Uterus (tissue), 2 donors: ENCODE measurements at regions not wholly inside any gene's neighbourhood (a gene's known extent, or its start where the extent isn't known, plus 50 kb on each side); places are given as distances from the start of the nearest gene placed in this dataset.

Experiments used
- POLR2A ChIP-seq, 2 donors: fragments of 450-650 bp; IDR thresholded peaks; one replicate each; pipeline ENCODE4 v1.6.1; 2016; ENCODE audit warnings: antibody characterized with exemption in 2 of 2, mild to moderate bottlenecking in 1 of 2, moderate library complexity in 1 of 2
- TF ChIP-seq, protein P1 (sequence below), 4 experiments: fragments of 200-600 bp in 2 of 4; fragments of 450-650 bp in 2 of 4; sonication (generic) in 2 of 4; IDR thresholded peaks; one replicate each; pipeline ENCODE4 v1.5.1; 2016 to 2019; ENCODE audit warnings: antibody characterized with exemption in 4 of 4, mild to moderate bottlenecking in 2 of 4, moderate library complexity in 1 of 4

DNA sequence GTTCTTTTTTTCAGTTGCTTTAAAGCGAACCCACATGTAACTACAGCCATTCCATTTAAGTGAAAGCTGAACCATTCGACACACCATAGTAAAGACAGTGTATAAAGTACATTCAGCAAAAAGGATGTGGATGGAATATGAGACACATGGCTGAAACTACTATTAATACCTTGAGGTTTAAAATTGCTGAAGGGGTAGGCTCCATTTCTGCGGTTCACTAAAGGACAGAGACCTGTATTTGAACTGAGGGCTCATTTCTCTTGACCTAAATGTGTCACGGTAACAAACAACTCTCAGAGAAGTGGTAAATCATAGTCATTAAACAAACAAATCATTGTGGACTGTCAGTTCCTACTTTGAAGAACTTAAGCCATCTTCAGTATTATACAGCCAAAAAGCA, 1085.6 kb upstream of the TENM3 start:
- TF ChIP-seq, protein P1, sequence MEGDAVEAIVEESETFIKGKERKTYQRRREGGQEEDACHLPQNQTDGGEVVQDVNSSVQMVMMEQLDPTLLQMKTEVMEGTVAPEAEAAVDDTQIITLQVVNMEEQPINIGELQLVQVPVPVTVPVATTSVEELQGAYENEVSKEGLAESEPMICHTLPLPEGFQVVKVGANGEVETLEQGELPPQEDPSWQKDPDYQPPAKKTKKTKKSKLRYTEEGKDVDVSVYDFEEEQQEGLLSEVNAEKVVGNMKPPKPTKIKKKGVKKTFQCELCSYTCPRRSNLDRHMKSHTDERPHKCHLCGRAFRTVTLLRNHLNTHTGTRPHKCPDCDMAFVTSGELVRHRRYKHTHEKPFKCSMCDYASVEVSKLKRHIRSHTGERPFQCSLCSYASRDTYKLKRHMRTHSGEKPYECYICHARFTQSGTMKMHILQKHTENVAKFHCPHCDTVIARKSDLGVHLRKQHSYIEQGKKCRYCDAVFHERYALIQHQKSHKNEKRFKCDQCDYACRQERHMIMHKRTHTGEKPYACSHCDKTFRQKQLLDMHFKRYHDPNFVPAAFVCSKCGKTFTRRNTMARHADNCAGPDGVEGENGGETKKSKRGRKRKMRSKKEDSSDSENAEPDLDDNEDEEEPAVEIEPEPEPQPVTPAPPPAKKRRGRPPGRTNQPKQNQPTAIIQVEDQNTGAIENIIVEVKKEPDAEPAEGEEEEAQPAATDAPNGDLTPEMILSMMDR (IDR thresholded peaks at IDR 0.05) = no peak
- TF ChIP-seq POLR2A (IDR thresholded peaks at IDR 0.05) = no peak
